Natural killer cell (primary cell): ENCODE measurements at regions not wholly inside any gene's neighbourhood (a gene's known extent, or its start where the extent isn't known, plus 50 kb on each side); places are given as distances from the start of the nearest gene placed in this dataset.

Experiments used
- ATAC-seq, 3 donors: fragments of 150-1000 bp in 2 of 3; fragments of 200-7000 bp in 1 of 3; cut with Tn5 transposase; 1 replicate in 1 of 3; 2 replicates in 2 of 3; pipeline ENCODE4 v1.10.0; 2021; ENCODE audit warnings: mild to moderate bottlenecking in 2 of 3, moderate library complexity in 2 of 3
- DNase-seq, 2 donors: peaks; one replicate each; pipeline versions ENCODE4 v3.0.0 to v3.0.0-alpha.2; 2013 to 2021; ENCODE audit warnings: mixed read lengths in 1 of 2
- H3K27ac ChIP-seq: one replicate; pipeline ENCODE4 v1.5.1; 2013; ENCODE audit warnings: mild to moderate bottlenecking, low read length
- H3K27me3 ChIP-seq: one replicate; pipeline ENCODE4 v1.6.1; 2013; ENCODE audit warnings: low read length; ENCODE audit not compliant: control insufficient read depth, insufficient read depth
- H3K36me3 ChIP-seq: one replicate; pipeline ENCODE4 v1.6.1; 2013; ENCODE audit warnings: low read length; ENCODE audit not compliant: control insufficient read depth, insufficient read depth
- H3K4me1 ChIP-seq: one replicate; pipeline ENCODE4 v1.6.1; 2013; ENCODE audit warnings: low read length; ENCODE audit not compliant: control insufficient read depth, insufficient read depth
- H3K4me3 ChIP-seq: one replicate; pipeline ENCODE4 v1.5.1; 2013; ENCODE audit warnings: low read length
- H3K9me3 ChIP-seq: one replicate; pipeline ENCODE4 v1.6.1; 2013; ENCODE audit warnings: low read length; ENCODE audit not compliant: control insufficient read depth, insufficient read depth
- H3K27ac Mint-ChIP-seq, 2 donors: one replicate each; pipeline ENCODE4 v1.8.0; 2022; ENCODE audit warnings: mild to moderate bottlenecking in 2 of 2, mixed read lengths in 2 of 2, moderate library complexity in 1 of 2
- H3K27me3 Mint-ChIP-seq, 2 donors: one replicate each; pipeline ENCODE4 v1.8.0; 2022; ENCODE audit warnings: low read depth in 2 of 2, mixed read lengths in 2 of 2
- H3K36me3 Mint-ChIP-seq: one replicate; pipeline ENCODE4 v1.8.0; 2022; ENCODE audit warnings: mixed read lengths
- H3K4me1 Mint-ChIP-seq, 2 donors: one replicate each; pipeline ENCODE4 v1.8.0; 2022; ENCODE audit warnings: mixed read lengths in 2 of 2
- H3K4me3 Mint-ChIP-seq: one replicate; pipeline ENCODE4 v1.8.0; 2022; ENCODE audit warnings: mild to moderate bottlenecking, moderate library complexity, mixed read lengths
- H3K9me3 Mint-ChIP-seq, 2 donors: one replicate each; pipeline ENCODE4 v1.8.0; 2022; ENCODE audit warnings: mixed read lengths in 2 of 2
- WGBS: methylation state at CpG from one replicate; pipeline ENCODE4 v1.1.7; 2013; ENCODE audit warnings: missing lambda C conversion rate; ENCODE audit not compliant: insufficient coverage; 5-methylcytosine and 5-hydroxymethylcytosine counted together
- intact Hi-C: fragments of 100-400 bp; cut with micrococcal nuclease; formaldehyde crosslinking; loops from one replicate; pipeline ENCODE4 v1.14.2; 2022
- TF ChIP-seq, protein P1 (sequence below): fragments of 200-600 bp; IDR thresholded peaks from one replicate; pipeline ENCODE4 v1.8.0; 2022; ENCODE audit warnings: antibody characterized with exemption

DNA sequence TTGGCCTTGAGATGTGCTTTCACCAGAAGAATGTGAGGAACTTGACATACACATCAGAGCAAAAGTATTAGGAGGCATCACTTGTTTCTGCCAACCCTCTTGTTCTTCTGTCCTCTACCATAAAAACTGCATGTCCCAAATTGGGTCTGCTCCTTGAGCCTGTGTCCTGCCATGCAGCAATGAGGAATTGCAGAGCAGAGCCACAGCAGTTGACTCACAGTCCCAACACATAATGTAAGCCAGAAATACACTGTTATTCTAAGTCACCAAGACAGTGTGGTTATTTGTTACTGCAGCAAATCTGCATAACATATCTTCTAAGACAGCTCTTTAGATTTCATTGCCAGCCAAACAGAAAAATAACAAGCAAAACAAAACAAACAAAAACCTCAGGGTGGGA, 598.2 kb downstream of the PRELID2 start:
- intact Hi-C loops = no loop called here
- TF ChIP-seq, protein P1, sequence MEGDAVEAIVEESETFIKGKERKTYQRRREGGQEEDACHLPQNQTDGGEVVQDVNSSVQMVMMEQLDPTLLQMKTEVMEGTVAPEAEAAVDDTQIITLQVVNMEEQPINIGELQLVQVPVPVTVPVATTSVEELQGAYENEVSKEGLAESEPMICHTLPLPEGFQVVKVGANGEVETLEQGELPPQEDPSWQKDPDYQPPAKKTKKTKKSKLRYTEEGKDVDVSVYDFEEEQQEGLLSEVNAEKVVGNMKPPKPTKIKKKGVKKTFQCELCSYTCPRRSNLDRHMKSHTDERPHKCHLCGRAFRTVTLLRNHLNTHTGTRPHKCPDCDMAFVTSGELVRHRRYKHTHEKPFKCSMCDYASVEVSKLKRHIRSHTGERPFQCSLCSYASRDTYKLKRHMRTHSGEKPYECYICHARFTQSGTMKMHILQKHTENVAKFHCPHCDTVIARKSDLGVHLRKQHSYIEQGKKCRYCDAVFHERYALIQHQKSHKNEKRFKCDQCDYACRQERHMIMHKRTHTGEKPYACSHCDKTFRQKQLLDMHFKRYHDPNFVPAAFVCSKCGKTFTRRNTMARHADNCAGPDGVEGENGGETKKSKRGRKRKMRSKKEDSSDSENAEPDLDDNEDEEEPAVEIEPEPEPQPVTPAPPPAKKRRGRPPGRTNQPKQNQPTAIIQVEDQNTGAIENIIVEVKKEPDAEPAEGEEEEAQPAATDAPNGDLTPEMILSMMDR = no peak
- no peaks in the 10 kb centered on the region for H3K4me1 Mint-ChIP-seq

DNA sequence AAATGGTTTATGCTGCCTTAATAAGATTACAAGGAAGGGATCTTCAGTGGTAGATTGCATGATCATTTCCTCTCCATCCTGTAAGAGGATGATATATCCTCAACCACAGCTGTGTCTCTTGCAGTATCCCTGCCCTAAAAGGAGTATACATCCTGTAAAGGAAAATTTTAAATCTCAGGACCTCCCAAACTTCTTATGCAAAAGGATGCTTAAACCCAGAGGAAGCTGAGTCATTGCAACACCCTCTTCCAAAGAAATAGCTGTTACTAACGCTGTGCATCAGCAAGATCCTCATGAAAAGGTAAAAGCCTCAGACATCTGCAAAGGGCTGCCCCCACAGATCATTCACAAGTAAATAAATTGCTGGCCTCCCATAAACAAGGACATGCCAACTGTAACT, 599.0 kb downstream of the PRELID2 start:
- TF ChIP-seq, protein P1 = no peak
- H3K27ac Mint-ChIP-seq = no peak overlapping the region
- H3K4me1 Mint-ChIP-seq = no peaks in the 10 kb centered on the region
- H3K36me3 Mint-ChIP-seq = no peaks in the 10 kb centered on the region
- Histone ChIP-seq H3K36me3 (no peaks in the 10 kb centered on the region), H3K4me1 (no peaks in the 10 kb centered on the region), H3K27me3 (no peaks in the 10 kb centered on the region), H3K27ac (no peak overlapping the region), H3K9me3 (no peaks in the 10 kb centered on the region), H3K4me3 (no peak overlapping the region)
- no peak overlapping the region for H3K4me3 Mint-ChIP-seq
- DNase-seq (no peak), ATAC-seq (no peak)
- intact Hi-C loops = no loop called here
- 35% methylated on average over 1 of the region's 1 CpG for WGBS
- H3K27me3 Mint-ChIP-seq = no peaks in the 10 kb centered on the region
- peaks cover 1 to 2% of the 10 kb centered on the region in 2 donors for H3K9me3 Mint-ChIP-seq

More for the DNA sequence above, 598.2 kb downstream of the PRELID2 start:
- Histone ChIP-seq H3K27me3 (no peaks in the 10 kb centered on the region), H3K4me3 (no peak overlapping the region), H3K9me3 (no peaks in the 10 kb centered on the region), H3K36me3 (no peaks in the 10 kb centered on the region), H3K4me1 (no peaks in the 10 kb centered on the region), H3K27ac (no peak overlapping the region)
- Mint-ChIP-seq H3K36me3 (no peaks in the 10 kb centered on the region), H3K27ac (no peak overlapping the region), H3K4me3 (no peak overlapping the region), H3K9me3 (peaks cover 0 to 2% of the 10 kb centered on the region in 2 donors), H3K27me3 (no peaks in the 10 kb centered on the region)
- ATAC-seq (no peak), DNase-seq (no peak)

DNA sequence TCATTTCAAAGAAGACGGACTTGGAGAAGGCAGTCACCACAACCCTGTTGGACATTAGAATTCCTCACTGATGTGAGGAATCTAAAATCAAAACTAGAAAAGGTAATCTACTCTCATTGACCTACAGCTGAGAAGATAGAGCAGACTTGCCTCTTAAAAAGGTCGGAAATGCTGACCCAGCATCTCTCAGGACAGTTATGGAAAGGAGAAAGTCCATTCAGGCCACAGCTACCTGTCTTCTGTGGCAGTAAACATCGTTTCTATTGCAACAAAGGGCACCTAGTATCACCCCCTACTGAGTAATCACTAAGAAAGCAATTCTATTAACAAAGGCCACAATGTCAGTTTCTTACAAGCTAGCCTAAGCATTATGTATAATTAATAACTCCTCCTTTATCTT, 601.7 kb downstream of the PRELID2 start:
- Histone ChIP-seq H3K36me3 (no peaks in the 10 kb centered on the region), H3K9me3 (no peaks in the 10 kb centered on the region), H3K27me3 (no peaks in the 10 kb centered on the region), H3K4me1 (no peaks in the 10 kb centered on the region), H3K27ac (no peak overlapping the region), H3K4me3 (no peak overlapping the region)
- H3K4me3 Mint-ChIP-seq = no peak overlapping the region
- DNase-seq (no peak), ATAC-seq (no peak)
- TF ChIP-seq, protein P1 = no peak
- H3K4me1 Mint-ChIP-seq = no peaks in the 10 kb centered on the region
- intact Hi-C loops = no loop called here
- WGBS = 68% methylated on average over 3 of the region's 3 CpGs
- no peak overlapping the region for H3K27ac Mint-ChIP-seq
- no peaks in the 10 kb centered on the region for H3K36me3 Mint-ChIP-seq
- peaks cover 0 to 4% of the 10 kb centered on the region in 2 donors for H3K9me3 Mint-ChIP-seq
- H3K27me3 Mint-ChIP-seq = no peaks in the 10 kb centered on the region

DNA sequence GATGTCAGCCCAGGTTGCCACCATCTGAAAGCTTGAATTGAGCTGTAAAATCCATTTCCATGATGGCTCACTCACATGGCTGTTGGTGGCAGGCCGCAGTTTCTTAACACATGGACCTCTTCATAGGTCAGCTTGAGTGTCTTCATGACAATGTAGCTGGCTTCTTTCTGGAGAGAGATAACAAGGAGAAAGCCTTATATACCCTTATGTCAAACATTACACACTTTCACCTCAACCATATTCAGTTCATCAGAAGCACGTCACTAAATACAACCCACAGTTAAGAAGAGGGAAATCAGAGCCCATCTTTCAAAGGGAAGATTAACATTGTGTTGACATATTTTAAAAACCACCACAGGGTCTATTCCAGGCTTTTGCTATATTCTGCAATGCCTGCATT, 604.4 kb downstream of the PRELID2 start:
- DNase-seq (no peak), ATAC-seq (no peak)
- Histone ChIP-seq H3K4me1 (no peaks in the 10 kb centered on the region), H3K27me3 (no peaks in the 10 kb centered on the region), H3K9me3 (no peaks in the 10 kb centered on the region), H3K4me3 (no peak overlapping the region), H3K27ac (no peak overlapping the region), H3K36me3 (no peaks in the 10 kb centered on the region)
- TF ChIP-seq, protein P1 = no peak
- H3K4me1 Mint-ChIP-seq = no peaks in the 10 kb centered on the region
- H3K9me3 Mint-ChIP-seq = peaks cover 3 to 10% of the 10 kb centered on the region in 2 donors
- H3K4me3 Mint-ChIP-seq = no peak overlapping the region
- no peaks in the 10 kb centered on the region for H3K36me3 Mint-ChIP-seq
- intact Hi-C loops = no loop called here
- WGBS = 100% methylated on average over 2 of the region's 2 CpGs
- no peak overlapping the region for H3K27ac Mint-ChIP-seq
- H3K27me3 Mint-ChIP-seq = no peaks in the 10 kb centered on the region
